GM12878 (cell line): ENCODE measurements at regions not wholly inside any gene's neighbourhood (a gene's known extent, or its start where the extent isn't known, plus 50 kb on each side); places are given as distances from the start of the nearest gene placed in this dataset.

Source experiments
- ATAC-seq: fragments of 200-7000 bp; cut with Tn5 transposase; 3 replicates; pipeline ENCODE4 v1.9.1; 2020; ENCODE audit warnings: mild to moderate bottlenecking, moderate library complexity
- BruUV-seq: library from RNA; stranded (reverse); fragments of 400-500 nt; replicated peaks from 2 replicates; lab custom pipeline; 2021; lab: Mats Ljungman, UMichigan
- CTCF ChIA-PET: fragments of 300-600 bp; sonication (Branson Sonifier 250); formaldehyde crosslinking; extraction: SDS; loops from one replicate; lab custom pipeline; 2021; ENCODE audit warnings: inconsistent platforms; lab: Yijun Ruan, JAX
- POLR2A ChIA-PET: fragments of 350-600 bp; formaldehyde crosslinking; extraction: SDS; loops from one replicate; lab custom pipeline; 2021; ENCODE audit warnings: inconsistent platforms; lab: Charles Lee
- RAD21 ChIA-PET: fragments of 300-600 bp; sonication (Branson Sonifier 250); formaldehyde crosslinking; loops from one replicate; lab custom pipeline; 2023; ENCODE audit warnings: antibody characterized with exemption; ENCODE audit not compliant: unreplicated experiment; lab: Charles Lee
- SMC1A ChIA-PET: fragments of 300-600 bp; sonication (Branson Sonifier 250); formaldehyde crosslinking; loops from one replicate; lab custom pipeline; 2023; ENCODE audit not compliant: unreplicated experiment, uncharacterized antibody; lab: Charles Lee
- DNase-seq: peaks from one replicate; pipeline ENCODE4 v3.0.0-alpha.2; 2011; ENCODE audit warnings: low read depth, low spot score
- FAIRE-seq: peaks from 3 replicates; lab custom pipeline; 2011; peaks lifted over from hg19 to GRCh38; lab: Jason Lieb, UNC
- H2AFZ ChIP-seq: 2 replicates; pipeline ENCODE4 v1.6.0; 2011; ENCODE audit warnings: low read depth, low read length, control low read depth; ENCODE audit not compliant: control insufficient read depth
- H3K27ac ChIP-seq: 2 replicates; pipeline ENCODE4 v1.5.1; 2011; ENCODE audit warnings: control low read depth; ENCODE audit not compliant: control insufficient read depth, insufficient read depth
- H3K27me3 ChIP-seq, 2 experiments: replicated peaks in 1 of 2; 2 replicates each; pipeline versions ENCODE4 v1.6.0 to v1.6.1; 2011; ENCODE audit warnings: low read length in 1 of 2; ENCODE audit not compliant: control insufficient read depth in 2 of 2, insufficient read depth in 2 of 2
- H3K36me3 ChIP-seq, 2 experiments: 2 replicates each; pipeline ENCODE4 v1.5.1; 2011; ENCODE audit warnings: low read length in 1 of 2; ENCODE audit not compliant: control insufficient read depth in 2 of 2, insufficient read depth in 2 of 2
- H3K4me1 ChIP-seq: 2 replicates; pipeline ENCODE4 v1.6.1; 2011; ENCODE audit warnings: mild to moderate bottlenecking, low read length, moderate library complexity, mixed read lengths; ENCODE audit not compliant: control insufficient read depth, insufficient read depth
- H3K4me2 ChIP-seq: 2 replicates; pipeline ENCODE4 v1.6.0; 2011; ENCODE audit warnings: control low read depth; ENCODE audit not compliant: control insufficient read depth, insufficient read depth
- H3K4me3 ChIP-seq: fragments of 200-600 bp; sonication (generic); 2 replicates; pipeline ENCODE4 v1.5.1; 2016
- H3K79me2 ChIP-seq: 2 replicates; pipeline ENCODE4 v1.6.0; 2011; ENCODE audit warnings: low read length; ENCODE audit not compliant: control insufficient read depth, insufficient read depth
- H3K9ac ChIP-seq: 2 replicates; pipeline ENCODE4 v1.8.0; 2011; ENCODE audit warnings: low read length, control low read depth, mixed read lengths; ENCODE audit not compliant: control insufficient read depth, insufficient read depth
- H3K9me3 ChIP-seq: replicated peaks from 3 replicates; pipeline ENCODE4 v1.5.1; 2011; ENCODE audit warnings: mild to moderate bottlenecking, low read length; ENCODE audit not compliant: control insufficient read depth, insufficient read depth
- H4K20me1 ChIP-seq: 2 replicates; pipeline ENCODE4 v1.6.0; 2011; ENCODE audit not compliant: control insufficient read depth, insufficient read depth
- CBX5 ChIP-seq: sonication (generic); IDR thresholded peaks from 2 replicates; pipeline ENCODE4 v1.6.1; 2016; ENCODE audit warnings: low read depth, moderate library complexity, mild to moderate bottlenecking, inconsistent platforms
- ESRRA ChIP-seq: IDR thresholded peaks from 2 replicates; pipeline ENCODE4 v1.6.1; 2012; ENCODE audit warnings: mild to moderate bottlenecking, low read length, improper control_type of control experiment
- MAX ChIP-seq: IDR thresholded peaks from 2 replicates; pipeline ENCODE4 v1.6.1; 2012; ENCODE audit warnings: low read depth, low read length, improper control_type of control experiment
- MEF2B ChIP-seq: fragments of 450-650 bp; IDR thresholded peaks from 2 replicates; pipeline ENCODE4 v1.6.1; 2018; ENCODE audit warnings: mild to moderate bottlenecking, moderate library complexity; ENCODE audit not compliant: partially characterized antibody, poor library complexity, severe bottlenecking
- MTA3 ChIP-seq: IDR thresholded peaks from 2 replicates; pipeline ENCODE4 v1.6.1; 2012; ENCODE audit warnings: low read length, inconsistent platforms, borderline replicate concordance
- NFYB ChIP-seq: IDR thresholded peaks from 2 replicates; pipeline ENCODE4 v1.6.1; 2011; ENCODE audit warnings: low read depth, mild to moderate bottlenecking, low read length, improper control_type of control experiment, moderate library complexity; ENCODE audit not compliant: insufficient read depth
- RELA ChIP-seq: fragments of 450-650 bp; IDR thresholded peaks from 2 replicates; pipeline ENCODE4 v1.8.0; 2014; ENCODE audit warnings: borderline replicate concordance; ENCODE audit not compliant: partially characterized antibody
- TAF1 ChIP-seq: IDR thresholded peaks from 2 replicates; pipeline ENCODE4 v1.6.1; 2011; ENCODE audit warnings: mild to moderate bottlenecking, low read depth, low read length, borderline replicate concordance
- WGBS: methylation state at CpG from one replicate; pipeline ENCODE4 v1.1.6; 2016; ENCODE audit warnings: low lambda C conversion rate; ENCODE audit not compliant: insufficient replicate concordance, insufficient coverage; ENCODE audit errors: missing lambda C conversion rate; 5-methylcytosine and 5-hydroxymethylcytosine counted together
- in situ Hi-C: fragments of 300-500 bp; cut with MboI; formaldehyde crosslinking; loops from 9 replicates; pipeline ENCODE4 v1.14.3; 2018; ENCODE audit warnings: mixed read lengths
- intact Hi-C: fragments of 100-400 bp; cut with micrococcal nuclease; formaldehyde crosslinking; loops from one replicate; pipeline ENCODE4 v1.14.2; 2022; ENCODE audit not compliant: unreplicated experiment
- TF ChIP-seq, protein P1 (sequence below): fragments of 450-650 bp; IDR thresholded peaks from 2 replicates; pipeline ENCODE4 v1.6.1; 2016; ENCODE audit warnings: mild to moderate bottlenecking

GRCh38 chr6:26194329-26194701 lies 107.1 kb downstream of the HFE start:
- no peak for ATAC-seq
- intact Hi-C loops (no loop called here), in situ Hi-C loops (loop anchor here (10.0 kb wide), 1 partner anchor 1640 kb away; a partner anchor contains a TSS)
- Histone ChIP-seq H3K4me3 (peak overlapping the region; percentile 73), H3K4me2 (peak overlapping the region; percentile 87), H4K20me1 (no peaks in the 10 kb centered on the region; the same call in 1 of the 2 replicates), H3K79me2 (peaks cover 38% of the 10 kb centered on the region), H3K4me1 (no peaks in the 10 kb centered on the region), H3K9ac (peak overlapping the region; percentile 96; the same call in 1 of the 2 replicates), H3K27me3 (no peaks in the 10 kb centered on the region), H3K36me3 (no peaks in the 10 kb centered on the region), H3K9me3 (no peaks in the 10 kb centered on the region), H3K27ac (peak overlapping the region; percentile 80), H2AFZ (0 out of 2 replicates have a peak overlapping the region, but pooled peaks have one; percentile 6)
- SMC1A ChIA-PET: interaction anchor here (0.8 to 5.2 kb wide), 8 partner anchors 11 to 1644 kb away, joined by 3 to 32 read pairs (median 4); a partner anchor contains a TSS
- CTCF ChIA-PET: interaction anchor here (1.2 to 6.4 kb wide), 4 partner anchors 11 to 21 kb away, joined by 3 to 35 read pairs (median 10); a partner anchor contains a TSS
- DNase-seq: no peak
- no TSS peak for BruUV-seq
- no peak for TF ChIP-seq NFYB
- TF ChIP-seq MEF2B: peak; percentile 55
- no peak for TF ChIP-seq CBX5
- TF ChIP-seq, protein P1, sequence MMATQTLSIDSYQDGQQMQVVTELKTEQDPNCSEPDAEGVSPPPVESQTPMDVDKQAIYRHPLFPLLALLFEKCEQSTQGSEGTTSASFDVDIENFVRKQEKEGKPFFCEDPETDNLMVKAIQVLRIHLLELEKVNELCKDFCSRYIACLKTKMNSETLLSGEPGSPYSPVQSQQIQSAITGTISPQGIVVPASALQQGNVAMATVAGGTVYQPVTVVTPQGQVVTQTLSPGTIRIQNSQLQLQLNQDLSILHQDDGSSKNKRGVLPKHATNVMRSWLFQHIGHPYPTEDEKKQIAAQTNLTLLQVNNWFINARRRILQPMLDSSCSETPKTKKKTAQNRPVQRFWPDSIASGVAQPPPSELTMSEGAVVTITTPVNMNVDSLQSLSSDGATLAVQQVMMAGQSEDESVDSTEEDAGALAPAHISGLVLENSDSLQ: no peak
- no peak for TF ChIP-seq TAF1
- no peak for TF ChIP-seq ESRRA
- no peak for TF ChIP-seq RELA
- TF ChIP-seq MAX: no peak
- no peak for TF ChIP-seq MTA3
- WGBS: 19% methylated on average over 3 of the region's 3 CpGs
- RAD21 ChIA-PET: interaction anchor here (1.0 to 4.7 kb wide), 5 partner anchors 11 to 36 kb away, joined by 3 to 23 read pairs (median 4); a partner anchor contains a TSS
- POLR2A ChIA-PET: interaction anchor here (0.9 to 8.5 kb wide), 9 partner anchors 8 to 90 kb away, joined by 3 to 109 read pairs (median 5); a partner anchor contains a TSS
- no peak for FAIRE-seq
